HL-60/S4 treated with retinoic acid at 250 ng/mL for 4 days and 3 days (cell line): ENCODE measurements at regions not wholly inside any gene's neighbourhood (a gene's known extent, or its start where the extent isn't known, plus 50 kb on each side); places are given as distances from the start of the nearest gene placed in this dataset.

Experiments
- in situ Hi-C: fragments of 300-500 bp; cut with MboI; formaldehyde crosslinking; loops from 2 replicates; pipeline ENCODE4 v1.7.0; 2022; ENCODE audit warnings: low sequenced_read_pairs

GRCh38 chr6:113739041-113739655, 118.0 kb upstream of the MARCKS start:
- in situ Hi-C loops = no loop called here

DNA sequence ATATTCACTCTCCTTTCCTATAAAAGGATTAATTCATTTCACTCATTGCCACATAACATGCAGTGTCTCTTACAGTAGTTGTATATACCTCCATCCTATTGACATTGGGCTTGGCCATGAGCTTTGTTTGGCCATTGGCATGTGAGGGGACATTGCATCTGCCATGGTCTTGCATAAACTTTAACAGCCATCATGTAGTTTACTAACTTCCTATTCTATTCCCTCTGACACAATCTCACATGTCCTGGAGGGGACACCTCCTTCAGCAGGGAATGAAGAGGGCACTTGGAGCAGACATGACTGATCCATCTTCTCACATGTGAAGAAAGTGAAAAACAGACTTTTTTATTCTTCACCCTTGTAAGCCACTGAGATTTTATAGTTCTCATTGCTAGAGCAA, 115.5 kb upstream of the MARCKS start:
- in situ Hi-C loops = no loop called here

- in situ Hi-C loops = no loop called here
These were observed 114.8 kb upstream of the MARCKS start for GRCh38 chr6:113742342-113742741.

DNA sequence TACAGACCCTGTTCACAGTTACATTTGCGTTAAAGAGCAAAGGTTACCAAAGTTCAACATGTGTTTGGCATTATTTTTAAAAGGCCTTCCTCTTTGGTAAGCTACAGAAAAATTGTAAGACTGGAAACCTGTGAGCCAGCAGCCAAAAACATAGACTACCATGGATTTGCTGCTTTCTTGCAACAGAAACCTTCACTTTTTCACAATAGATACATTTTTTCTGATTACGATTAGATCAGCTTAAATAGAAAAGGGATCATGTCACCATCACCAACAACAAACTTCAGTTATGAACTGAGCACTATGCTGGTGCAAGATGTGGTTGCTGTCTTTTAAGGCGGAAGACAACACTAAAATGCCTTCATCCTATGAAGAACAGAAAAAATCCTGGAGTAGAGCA, 112.3 kb upstream of the MARCKS start:
- in situ Hi-C loops = no loop called here

DNA sequence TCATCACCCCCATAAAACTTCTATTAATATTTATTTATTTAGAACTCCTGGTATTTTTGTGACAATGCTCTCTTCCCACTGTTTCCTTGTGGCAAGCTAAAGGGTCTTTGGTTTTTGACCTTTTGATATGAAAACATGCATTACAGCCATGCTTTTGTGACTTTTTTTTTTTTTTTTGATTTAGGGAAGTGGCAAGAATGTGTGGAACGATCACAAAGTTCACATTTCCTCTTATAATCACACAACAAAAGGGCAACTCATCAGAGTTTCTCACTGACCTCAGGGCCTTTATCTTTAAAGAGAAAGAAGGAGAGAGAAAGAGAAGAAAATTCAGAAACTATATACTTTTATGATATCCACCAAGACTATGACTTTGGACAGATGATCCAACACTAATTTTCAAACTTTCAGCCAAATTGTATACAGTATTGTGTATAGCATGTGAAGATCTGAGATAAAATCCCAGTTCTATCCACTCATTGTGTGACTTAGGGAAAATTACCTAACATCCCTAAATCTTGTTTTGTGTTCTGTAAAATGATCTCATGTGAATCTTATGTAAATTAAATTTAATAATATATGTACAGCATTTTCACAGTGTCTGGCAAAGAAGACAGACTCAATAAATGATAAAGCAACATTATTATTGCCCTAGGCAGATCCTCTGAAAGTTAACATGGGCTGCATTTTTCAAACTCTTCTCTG, 106.8 kb upstream of the MARCKS start:
- in situ Hi-C loops = no loop called here

- in situ Hi-C loops = no loop called here
These were observed 102.9 kb upstream of the MARCKS start for GRCh38 chr6:113754291-113754690.

GRCh38 chr6:113755449-113756289, 101.5 kb upstream of the MARCKS start:
- in situ Hi-C loops = no loop called here

DNA sequence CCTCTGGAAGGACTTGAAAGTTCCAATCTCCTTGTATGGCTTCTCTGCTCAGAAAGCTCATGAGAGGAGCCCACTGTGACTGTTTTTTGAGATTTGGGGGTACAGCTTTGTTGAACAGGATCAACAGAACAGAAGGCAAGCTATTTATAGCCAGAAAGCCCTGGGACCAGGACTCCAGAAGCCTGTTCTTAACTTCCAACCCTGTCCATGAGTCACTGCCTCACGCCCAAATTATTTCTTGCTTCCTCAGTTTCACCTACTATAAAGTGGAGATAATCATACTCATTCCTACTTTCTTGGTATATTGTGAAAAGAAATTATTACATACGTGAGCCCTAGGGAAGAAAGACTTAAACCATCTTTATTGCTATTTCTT, 100.9 kb upstream of the MARCKS start:
- in situ Hi-C loops = no loop called here

- in situ Hi-C loops = no loop called here
These were observed 98.9 kb upstream of the MARCKS start for GRCh38 chr6:113758214-113758613.

GRCh38 chr6:113758826-113759574, 98.1 kb upstream of the MARCKS start:
- in situ Hi-C loops = no loop called here

- in situ Hi-C loops = no loop called here
These were observed 94.5 kb upstream of the MARCKS start for GRCh38 chr6:113762641-113763040.

GRCh38 chr6:113763311-113763766, 93.8 kb upstream of the MARCKS start:
- in situ Hi-C loops = no loop called here

- in situ Hi-C loops = no loop called here
These were observed 93.3 kb upstream of the MARCKS start for GRCh38 chr6:113763876-113764275.

GRCh38 chr6:113765909-113766308, 91.2 kb upstream of the MARCKS start:
- in situ Hi-C loops = no loop called here

DNA sequence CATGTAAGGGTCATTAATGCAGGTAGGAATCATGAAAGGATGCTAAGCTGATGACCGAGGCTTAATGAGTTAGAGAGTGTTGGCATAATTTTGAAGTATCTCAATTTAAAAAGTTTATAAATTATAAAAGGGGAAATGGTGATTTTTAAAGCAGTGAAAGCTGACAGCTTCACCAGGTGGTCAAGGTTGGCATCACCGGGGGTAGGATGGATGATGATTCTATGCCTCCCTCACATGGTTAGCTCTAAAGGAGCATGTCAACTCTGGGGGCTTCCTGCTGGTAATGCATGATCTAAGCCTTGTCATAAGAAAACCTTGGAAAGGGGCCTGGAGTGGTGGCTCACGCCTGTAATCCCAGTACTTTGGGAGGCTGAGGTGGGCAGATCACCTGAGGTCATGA, 89.2 kb upstream of the MARCKS start:
- in situ Hi-C loops = no loop called here

DNA sequence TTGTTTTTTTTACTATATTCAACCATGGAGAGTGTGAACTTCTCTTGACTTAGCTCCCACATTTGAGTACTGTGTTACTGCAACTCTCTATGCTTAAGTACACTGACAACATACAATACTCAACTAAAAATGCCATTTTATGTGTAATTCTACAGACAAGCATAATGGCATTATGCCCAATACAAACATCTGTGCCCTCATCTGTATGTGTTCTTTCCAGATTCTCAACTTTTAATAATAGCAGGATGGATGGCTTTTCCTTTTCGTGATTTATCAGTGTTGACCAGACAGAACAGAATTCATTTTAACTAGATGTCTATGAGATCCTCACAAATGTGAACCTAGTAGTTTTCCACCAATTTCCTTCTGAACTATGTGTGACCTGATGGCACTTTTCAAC, 84.2 kb upstream of the MARCKS start:
- in situ Hi-C loops = no loop called here

- in situ Hi-C loops = no loop called here
These were observed 82.9 kb upstream of the MARCKS start for GRCh38 chr6:113774127-113774825.

- in situ Hi-C loops = no loop called here
These were observed 80.1 kb upstream of the MARCKS start for GRCh38 chr6:113776998-113777397.

- in situ Hi-C loops = no loop called here
These were observed 79.5 kb upstream of the MARCKS start for GRCh38 chr6:113777601-113778000.

DNA sequence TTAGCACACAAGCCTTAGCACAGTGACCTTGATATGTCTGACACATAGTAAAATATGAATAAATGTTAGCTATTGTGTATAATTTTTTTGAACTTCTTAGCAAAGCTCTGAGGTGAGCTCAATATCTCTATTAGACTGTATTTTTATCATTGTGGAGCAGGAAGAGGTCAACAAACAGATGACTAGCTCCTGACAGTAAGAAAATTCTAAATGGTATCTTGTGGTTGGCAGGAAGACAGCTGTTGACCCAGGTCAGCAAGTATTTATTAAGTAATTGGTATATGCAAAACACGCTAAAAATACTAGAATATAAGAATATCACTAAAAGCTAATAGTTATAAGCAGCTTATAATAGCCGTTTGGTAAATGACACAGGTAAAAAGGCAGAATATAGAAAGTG, 77.5 kb upstream of the MARCKS start:
- in situ Hi-C loops = no loop called here

DNA sequence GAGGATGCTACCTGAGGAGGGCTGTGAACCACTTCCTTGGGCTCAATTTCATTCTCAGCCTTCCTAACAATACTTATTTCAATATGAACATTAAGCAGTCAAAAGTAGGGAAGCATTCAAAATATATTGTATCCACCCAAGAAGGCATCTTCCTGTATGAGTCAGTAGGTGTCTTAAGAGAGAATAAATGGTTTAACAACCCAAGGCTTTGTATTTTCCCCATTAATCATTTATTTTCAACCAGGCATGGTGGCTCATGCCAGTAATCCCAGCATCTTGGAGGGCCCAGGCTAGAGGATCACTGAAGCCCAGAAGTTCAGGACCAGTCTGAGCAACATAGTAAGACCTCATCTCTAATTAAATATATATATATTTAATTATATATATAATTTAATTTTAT, 74.5 kb upstream of the MARCKS start:
- in situ Hi-C loops = no loop called here
